DMS153 treated with DMSO at 0.1 percent for 48 hours (cell line): ENCODE measurements at regions not wholly inside any gene's neighbourhood (a gene's known extent, or its start where the extent isn't known, plus 50 kb on each side); places are given as distances from the start of the nearest gene placed in this dataset.
A peak's percentile ranks its signal among the peaks of the same experiment; 100 is the strongest.
"Not testable (repeated sequence)": the region's sequence is repeated elsewhere in the genome, so short reads cannot be mapped to it uniquely, and the experiment has no call there.

Experiments used
- DNase-seq: peaks from one replicate; lab custom pipeline; 2025; ENCODE audit not compliant: unreplicated experiment; lab: John Stamatoyannopoulos, UW

DNA sequence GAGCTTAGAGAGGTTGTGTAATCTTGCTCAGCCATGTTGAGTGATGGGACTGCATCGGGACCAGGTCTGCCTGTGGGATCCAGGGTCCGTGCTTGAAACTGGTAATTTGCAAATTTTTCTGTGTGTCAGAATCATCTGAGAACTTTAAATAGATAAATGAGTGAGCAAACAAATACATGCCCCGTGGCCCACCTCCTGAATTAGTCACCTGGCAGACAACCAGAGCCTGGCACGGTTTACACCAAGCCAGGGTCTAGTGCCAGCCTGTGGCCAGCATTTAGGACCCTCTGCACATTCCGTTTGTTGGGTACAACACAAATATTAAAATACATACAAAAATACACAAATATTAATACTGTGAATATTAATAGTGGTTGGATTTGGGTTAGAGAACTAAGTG lies 90.6 kb upstream of the STOX2 start:
- DNase-seq, result no peak

DNA sequence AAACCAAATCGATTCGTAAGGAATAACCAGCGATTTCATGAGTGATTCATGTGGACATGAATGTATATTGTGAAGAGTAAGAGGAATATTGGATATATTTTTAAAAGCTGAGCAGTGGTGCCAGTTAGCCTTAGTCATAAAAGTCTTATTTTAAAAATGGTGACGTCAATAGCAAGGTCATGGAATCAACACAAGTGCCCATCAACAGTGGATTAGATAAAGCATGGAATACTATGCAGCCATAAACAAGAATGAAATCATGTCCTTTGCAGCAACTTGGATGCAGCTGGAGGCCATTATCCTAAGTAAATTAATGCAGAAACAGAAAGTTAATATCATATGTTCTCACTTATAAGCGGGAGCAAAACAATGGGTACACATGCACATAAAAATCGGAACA lies 89.0 kb upstream of the STOX2 start:
- no peak for DNase-seq

DNA sequence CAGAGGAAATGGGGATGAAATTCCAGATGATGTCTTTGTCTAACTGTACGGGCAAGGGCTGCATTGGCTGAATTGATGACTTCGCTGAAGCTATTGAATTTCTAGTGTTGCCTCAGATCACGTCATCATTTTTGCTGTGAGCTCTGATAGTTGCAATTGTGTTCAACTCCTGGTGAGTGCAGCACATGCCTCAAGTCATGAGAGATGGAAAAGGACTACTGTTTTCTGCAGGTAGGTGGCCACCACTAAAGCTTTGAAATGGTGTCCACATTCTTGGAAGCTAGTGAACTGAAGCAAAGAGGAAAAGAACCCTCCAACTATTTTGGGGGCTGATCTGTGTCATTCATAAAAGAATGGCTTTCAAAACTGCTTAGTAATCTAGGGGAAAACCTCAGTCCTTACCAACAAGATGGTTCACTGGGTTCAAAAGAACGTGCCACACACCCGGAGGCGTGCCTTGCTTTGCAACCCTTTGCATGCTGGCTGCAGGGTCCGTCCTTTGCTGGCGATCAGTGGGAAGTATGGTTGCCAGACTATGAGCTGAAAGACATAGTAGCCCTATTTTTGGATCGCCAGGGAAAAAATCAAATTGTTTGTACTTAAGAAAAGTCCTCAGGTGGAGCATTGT lies 88.1 kb upstream of the STOX2 start:
- no peak for DNase-seq

DNA sequence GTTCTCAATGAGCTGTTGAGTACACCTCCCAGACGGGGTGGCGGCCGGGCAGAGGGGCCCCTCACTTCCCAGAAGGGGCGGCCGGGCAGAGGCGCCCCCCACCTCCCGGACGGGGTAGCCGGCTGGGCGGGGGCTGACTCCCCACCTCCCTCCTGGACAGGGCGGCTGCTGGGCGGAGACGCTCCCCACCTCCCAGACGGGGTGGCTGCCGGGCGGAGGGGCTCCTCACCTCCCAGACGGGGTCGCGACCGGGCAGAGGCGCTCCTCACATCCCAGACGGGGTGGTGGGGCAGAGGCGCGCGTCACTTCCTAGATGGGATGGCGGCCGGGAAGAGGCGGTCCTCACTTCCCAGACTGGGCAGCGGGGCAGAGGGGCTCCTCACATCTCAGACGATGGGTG lies 86.5 kb upstream of the STOX2 start:
- DNase-seq, result not testable (repeated sequence)

DNA sequence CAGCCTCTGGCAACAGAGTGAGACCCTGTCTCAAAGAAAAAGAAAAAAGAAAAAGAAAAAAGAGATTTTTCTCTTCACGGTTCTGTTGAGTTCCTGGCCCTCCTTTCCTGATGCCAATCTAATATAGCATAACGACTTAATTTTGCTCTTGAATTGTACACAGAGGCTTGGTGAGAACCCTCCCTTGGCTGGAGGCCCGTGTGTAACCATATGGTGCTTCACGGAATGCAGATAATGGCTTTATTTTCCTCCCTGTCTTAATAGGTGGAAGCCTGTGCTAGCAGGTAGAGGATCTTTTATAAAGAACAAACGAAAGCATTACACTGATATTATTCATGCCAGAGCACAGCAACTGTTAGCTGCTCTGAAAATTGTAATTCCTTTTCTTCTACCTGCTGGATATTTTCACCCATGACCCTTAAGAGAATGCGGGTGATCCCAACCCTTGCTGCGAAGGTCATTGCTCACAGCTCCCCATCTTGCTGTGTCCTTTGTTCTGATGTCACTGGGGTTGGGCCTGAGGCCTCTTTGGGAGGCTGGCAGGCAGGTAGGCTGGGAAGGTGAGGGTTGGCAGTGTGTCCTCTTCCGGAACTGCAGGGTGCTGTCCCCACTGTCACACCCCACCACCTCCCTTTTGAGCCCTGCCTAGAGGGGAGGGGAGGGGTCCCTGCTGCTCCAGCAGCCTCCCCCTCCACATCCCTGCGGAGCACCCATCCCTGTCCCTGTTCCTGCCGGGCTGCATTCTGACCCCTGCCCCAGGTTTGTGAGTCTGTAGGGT lies 83.8 kb upstream of the STOX2 start:
- DNase-seq, result no peak

DNA sequence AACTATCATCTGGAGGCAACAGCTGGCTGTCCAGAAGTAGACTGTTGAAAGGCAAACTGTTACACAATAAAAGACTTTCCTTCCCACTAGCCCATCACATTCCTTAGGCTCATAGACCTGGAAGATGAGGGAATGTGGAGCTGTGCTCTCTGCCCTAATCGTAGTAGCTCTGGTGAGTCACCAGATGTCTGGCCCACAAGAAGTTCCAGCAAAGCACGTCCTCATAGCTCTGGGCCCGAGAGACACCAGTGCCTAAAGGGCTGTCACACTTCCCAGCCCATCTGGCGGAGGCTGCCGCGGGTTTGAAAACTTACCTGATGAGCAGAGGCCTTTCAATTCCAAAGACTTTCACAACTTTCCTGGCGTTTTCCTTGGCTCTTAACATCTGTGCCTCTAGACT lies 81.7 kb upstream of the STOX2 start:
- DNase-seq, result no peak

DNA sequence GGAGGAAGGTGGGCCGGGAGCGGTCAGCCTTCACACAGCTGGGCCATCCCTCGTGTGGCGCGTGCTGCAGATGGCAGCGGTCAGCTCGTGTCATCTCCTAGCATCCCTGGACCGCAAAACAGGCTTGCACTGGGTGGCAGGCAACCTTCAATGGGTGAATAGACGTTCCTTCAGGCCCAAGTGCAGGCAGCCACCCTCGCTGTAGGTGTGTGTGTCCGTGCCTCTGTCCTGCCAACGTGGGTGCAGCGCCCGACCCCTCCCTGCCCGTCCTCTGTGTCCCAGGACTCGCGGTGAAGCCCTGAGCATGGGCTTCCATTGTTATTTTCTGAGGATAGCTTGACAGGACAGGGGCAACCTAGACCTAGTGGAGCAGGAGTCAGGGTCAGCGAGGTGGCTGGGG lies 79.8 kb upstream of the STOX2 start:
- no peak for DNase-seq

DNA sequence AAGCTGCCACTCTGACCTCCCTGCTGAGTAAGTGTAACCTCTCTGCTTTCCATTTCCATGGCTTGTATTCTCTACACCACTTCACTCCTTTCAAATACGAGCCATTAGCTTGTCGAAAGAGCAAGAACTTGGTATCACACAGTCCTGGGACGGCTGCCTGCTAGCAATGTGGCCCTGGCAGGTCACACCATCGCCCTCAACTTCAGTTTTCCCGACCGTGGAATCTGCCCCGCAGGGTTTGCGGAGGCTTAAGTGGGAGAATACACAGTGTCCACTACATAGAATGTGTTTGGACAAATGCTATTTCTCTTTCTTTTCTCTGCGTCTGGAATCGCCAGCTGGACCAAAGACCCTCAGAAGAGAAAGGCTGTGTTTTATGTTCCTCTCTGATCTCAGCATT lies 78.6 kb upstream of the STOX2 start:
- no peak for DNase-seq

DNA sequence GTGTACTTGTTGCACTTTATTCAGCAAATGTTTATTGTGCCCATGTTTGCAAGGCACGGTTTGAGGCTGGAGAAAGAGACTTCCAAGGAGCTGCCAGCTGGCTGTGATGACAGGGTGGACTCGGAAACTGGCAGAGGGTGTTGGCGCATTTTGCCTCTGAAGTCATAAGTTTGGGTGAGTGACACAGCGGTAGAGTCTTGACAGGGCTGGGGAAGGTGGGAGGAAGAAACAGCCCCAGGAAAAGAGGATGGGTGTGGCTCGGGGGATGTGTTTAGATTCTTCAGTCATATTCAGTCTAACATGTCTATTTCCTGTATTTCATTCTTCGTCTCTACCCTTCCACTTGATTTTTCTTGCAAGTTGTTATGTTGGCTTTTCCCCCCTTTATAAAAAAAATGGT lies 77.0 kb upstream of the STOX2 start:
- DNase-seq, result no peak

DNA sequence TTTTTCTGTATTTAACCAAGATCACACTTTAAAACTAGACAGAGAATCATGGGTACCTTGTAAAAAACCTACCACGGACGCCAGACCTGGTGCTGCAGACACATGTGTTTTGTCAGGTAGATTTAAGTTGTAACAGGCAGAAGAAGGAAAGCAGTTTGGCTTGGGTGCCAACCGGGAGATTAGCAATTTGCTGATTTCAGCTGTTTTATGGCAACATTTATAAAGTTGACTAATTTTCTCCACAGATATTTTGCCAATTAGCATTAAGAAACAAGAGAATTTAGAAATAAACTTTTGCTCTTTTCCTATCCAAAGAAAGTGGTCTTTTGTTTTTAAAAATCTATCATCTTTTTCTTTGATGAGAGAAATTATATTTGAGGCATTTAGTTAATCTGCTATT lies 76.3 kb upstream of the STOX2 start:
- DNase-seq, result no peak

DNA sequence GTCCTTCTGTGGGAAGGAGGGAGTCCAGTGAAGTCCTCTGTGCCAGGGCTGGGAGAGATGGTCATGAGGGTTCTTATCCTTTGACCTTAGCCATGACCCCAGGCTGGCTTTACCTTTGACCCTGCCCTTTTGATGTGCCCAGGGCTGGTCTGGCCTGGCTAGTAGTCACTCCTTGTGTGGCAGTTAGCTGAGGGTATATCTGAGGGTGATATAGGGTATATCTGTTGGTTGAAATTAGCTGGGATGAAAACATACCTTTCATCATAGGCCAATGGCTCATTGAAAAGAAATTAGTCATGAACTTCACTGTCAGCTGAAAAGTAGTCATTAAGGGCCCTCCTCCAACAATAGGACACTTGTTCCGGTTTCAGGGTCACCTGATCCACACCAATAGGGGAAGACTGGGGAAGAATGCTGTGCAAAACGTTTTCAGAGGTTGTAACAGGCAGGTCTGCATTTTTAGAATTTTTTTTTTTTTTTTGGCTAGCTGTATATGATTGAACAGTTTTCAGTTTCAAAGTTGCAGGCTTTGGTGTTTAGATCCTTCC lies 74.6 kb upstream of the STOX2 start:
- DNase-seq, result no peak

DNA sequence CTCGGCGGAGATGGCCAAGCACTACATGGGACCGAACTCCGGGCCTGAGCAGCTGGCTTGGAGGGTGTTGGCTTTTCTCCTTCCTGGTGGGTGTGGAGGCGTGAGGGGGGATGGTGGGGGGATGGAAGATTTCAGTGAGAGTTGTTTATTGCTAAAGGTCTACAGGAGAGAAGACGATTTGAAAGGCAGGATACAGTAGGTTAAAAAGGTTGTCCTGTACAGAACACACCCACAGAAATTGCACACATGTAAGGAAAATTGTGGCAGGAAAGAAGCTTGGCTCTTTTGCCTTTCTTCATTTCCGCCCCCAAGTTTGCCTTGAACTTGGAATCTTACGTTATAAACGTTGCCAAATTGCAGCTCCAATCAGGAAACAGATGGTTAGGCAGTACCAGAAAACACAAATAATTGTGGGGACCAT lies 74.1 kb upstream of the STOX2 start:
- no peak for DNase-seq

DNA sequence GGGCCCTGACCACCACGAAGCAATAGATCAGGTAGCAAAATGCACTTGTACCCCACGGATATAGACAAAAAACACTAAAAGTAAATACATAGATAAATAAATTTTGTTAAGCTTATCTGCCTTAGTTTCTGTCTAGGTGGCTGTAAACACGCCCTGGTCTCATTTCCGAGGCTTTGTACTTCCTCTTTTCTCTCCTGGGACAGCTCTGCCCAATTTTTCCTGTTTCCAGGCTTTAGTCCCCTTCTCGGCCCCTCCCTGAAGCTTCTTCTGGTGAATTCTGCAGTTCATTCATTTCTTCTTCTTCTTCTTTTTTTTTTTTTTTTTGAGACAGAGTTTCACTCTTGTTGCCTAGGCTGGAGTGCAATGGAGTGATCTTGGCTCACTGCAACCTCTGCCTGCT lies 73.4 kb upstream of the STOX2 start:
- DNase-seq, result no peak

DNA sequence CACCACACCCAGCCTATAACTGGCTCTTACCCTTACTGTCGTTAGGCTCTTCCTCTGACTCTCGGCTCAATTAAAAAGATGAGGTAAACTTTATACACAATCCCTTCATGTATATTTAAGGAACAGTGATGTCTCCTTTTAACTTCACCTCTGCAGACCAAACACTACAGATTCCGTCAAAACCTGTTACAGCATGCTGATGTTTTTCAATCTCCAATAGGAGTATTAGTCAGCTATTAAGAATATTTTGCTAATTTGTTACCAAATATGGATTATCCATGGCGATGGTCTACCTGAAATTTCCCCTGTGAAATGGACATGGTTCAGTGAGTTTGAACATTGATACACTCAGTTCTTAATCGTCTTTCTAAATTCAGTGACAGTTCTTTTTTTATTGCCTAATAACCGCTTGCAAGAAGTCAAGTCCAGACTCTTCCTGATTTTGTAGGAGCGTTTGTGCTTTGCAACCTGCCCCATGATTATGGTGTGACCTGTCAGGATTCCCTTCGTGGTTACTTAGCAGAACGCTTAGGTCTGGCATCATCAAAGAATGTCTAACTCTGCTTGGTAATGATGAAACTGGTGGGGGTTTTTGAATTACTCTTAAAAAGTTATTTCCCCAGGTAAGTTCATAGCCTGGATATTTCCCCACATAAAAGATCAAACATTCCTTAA lies 72.2 kb upstream of the STOX2 start:
- DNase-seq, result no peak

DNA sequence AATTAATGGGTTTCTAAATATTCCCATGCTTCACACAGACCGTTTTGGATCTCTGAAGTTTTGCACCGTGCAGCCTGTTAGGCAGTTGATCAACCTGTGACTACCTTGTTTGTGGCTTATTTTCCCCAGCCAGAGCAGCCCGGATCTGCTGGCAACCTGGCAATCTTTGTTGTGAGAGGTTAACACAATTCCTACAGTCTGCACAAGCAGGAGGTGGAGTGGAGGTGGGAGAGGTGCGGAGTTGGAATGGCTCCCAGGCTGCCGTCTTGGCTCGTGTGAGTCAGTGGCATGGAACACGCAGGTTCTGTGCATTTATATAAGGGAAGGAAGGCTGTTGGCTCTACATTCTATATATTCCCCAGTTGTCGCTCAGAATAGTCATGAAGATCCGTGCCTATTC lies 70.9 kb upstream of the STOX2 start:
- DNase-seq, result no peak

DNA sequence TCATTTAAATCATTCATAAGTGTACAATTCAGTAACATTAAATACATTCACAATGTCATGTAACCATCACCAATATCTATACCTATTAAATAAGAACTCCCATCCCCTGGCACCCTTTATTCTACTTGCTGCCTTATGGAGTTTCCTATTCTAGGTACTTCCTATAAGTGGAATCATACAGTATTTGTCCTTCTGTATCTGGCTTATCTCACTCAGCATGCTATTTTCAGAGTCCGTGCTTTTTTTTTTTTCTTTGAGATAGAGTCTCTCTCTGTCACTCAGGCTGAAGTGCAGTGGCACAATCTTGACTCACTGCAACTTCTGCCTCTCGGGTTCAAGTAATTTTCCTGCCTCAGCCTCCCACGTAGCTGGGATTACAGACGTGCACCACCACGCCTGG lies 67.9 kb upstream of the STOX2 start:
- DNase-seq, result no peak

DNA sequence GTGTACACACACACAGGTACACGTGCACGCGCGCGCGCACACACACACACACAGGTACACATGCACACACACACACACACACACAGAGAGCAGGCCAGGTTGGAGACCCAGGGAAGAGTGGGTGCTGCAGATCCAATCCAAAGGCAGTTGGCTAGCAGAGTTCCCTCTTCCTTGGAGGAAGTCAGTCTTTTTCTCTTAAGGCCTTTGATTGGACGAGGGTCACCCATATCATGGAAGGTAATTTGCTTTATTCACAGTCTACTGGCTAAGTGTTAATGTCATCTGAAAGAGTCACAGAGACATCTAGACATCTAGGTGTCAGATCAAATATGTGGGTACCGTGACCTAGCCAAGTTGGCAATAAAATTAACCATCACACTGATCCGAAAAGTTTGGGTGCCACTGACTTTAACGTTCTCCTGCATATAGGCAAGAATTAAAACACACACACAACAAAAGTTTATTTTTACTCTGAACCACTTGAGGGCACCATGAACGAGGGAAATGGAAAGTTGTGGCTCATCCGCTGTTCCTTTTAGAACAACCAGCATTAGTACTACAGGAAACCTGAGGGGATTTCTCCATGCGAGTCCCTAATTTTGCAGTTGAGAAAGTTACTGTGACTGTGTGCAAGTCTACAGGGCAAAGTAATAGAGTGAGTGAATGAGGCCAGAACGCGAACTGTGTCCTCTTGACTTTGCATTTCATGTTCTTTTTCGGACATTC lies 66.0 kb upstream of the STOX2 start:
- DNase-seq, result peak; percentile 7

DNA sequence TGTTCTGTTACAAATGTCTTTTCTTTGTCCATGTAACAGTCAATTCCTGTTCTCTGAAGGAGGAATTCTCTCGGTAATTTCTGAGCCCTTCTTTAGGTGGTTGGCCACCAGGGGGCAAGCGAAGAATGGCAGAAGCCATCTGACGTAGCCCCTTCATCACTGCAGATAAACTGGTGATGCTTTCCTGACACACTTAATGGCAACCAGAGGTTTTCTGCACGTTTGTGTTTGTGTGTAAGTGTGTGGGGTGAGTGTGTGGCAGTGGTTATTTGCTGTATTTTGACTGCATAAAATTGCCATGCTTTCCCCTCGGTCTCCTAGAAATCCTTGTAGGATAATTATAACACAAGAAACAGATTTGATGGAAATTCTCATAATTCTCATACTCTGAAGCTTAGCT lies 64.8 kb upstream of the STOX2 start:
- DNase-seq, result peak; percentile 85

DNA sequence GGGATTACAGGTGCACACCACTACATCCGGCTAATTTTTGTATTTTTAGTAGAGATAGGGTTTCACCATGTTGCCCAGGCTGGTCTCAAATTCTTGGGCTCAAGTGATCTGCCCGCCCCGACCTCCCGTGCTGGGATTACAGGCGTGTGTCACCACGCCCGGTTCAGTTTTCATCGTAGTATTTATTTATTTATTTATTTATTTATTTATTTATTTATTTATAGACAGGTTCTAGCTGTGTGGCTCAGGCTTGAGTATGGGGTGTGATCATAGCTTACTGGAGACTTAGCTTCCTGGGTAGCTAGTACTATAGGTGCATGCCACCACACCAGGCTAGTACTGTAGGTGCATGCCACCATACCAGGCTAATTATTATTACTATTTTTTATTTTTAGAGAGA lies 64.1 kb upstream of the STOX2 start:
- no peak for DNase-seq

DNA sequence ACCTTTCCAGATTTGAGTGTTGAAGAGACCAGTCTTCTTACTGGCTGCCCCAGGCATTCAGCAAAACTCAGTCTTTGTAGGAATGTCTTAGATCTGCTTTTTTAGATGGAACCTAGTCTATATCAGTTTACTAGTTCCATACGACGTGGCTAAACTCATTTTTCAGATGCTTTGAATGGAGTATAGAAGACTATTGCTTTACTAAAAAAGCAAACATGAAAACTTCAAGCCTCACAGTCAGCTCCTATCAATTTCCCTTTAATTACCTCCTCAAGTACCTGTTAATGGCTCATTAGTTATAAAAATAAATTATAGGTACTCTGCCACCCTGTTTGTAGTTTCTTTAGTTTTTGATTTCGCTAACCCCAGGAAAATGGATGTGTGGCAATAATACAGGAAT lies 63.0 kb upstream of the STOX2 start:
- no peak for DNase-seq

DNA sequence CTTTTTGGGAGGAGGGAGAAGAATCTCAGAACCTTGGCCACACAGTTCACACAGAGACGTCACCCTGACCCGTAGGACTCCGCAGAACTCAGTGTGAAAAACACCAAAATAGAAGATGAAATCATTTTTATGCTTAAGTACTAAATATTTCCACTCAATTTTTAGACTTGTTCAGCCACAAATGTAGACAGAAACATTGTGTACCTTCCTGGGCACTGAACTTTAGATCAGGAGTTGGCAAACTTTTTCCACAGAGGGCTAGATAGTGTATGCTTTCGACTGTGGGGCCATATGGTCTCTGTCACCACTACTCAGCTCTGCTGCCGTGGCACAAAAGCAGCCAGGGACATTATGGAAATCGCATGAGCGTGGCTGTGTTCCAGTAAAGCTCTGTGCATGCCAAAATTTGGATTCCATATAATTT lies 61.8 kb upstream of the STOX2 start:
- no peak for DNase-seq
